Caco-2 (cell line): ENCODE measurements at regions not wholly inside any gene's neighbourhood (a gene's known extent, or its start where the extent isn't known, plus 50 kb on each side); places are given as distances from the start of the nearest gene placed in this dataset.
A peak's percentile ranks its signal among the peaks of the same experiment; 100 is the strongest.

ENCODE experiments used
- BruUV-seq: library from RNA; stranded (reverse); fragments of 400-500 nt; replicated peaks from 2 replicates; lab custom pipeline; 2021; lab: Mats Ljungman, UMichigan
- CTCF ChIA-PET: fragments of 300-600 bp; sonication (Branson Sonifier 250); formaldehyde crosslinking; loops from one replicate; lab custom pipeline; 2022; ENCODE audit warnings: antibody characterized with exemption; lab: Charles Lee
- POLR2A ChIA-PET: fragments of 300-600 bp; sonication (Branson Sonifier 250); formaldehyde crosslinking; loops from one replicate; lab custom pipeline; 2022; ENCODE audit warnings: antibody characterized with exemption; lab: Charles Lee
- DNase-seq, 2 experiments: peaks; one replicate each; pipeline versions ENCODE4 v3.0.0 to v3.0.0-alpha.2; 2020 to 2022
- H3K27me3 ChIP-seq: replicated peaks from 2 replicates; pipeline ENCODE4 v1.6.0; 2011; ENCODE audit warnings: low read length; ENCODE audit not compliant: control insufficient read depth, insufficient read depth
- H3K36me3 ChIP-seq: 2 replicates; pipeline ENCODE4 v1.5.1; 2011; ENCODE audit warnings: low read length; ENCODE audit not compliant: control insufficient read depth, insufficient read depth
- H3K4me1 ChIP-seq: fragments of 250-450 bp; sonication (Bioruptor Pico); 2 replicates; pipeline ENCODE4 v1.5.1; 2020; ENCODE audit warnings: mild to moderate bottlenecking
- H3K4me3 ChIP-seq: 2 replicates; pipeline ENCODE4 v1.5.1; 2011; ENCODE audit warnings: low read depth, mild to moderate bottlenecking, control low read depth, low read length
- H3K9me3 ChIP-seq: fragments of 250-450 bp; sonication (Bioruptor Pico); 2 replicates; pipeline ENCODE4 v1.5.1; 2020; ENCODE audit warnings: mild to moderate bottlenecking, moderate library complexity
- H3K27ac Mint-ChIP-seq: one replicate; pipeline ENCODE4 v1.8.0; 2022; ENCODE audit warnings: mixed read lengths; ENCODE audit not compliant: unreplicated experiment
- H3K27me3 Mint-ChIP-seq: one replicate; pipeline ENCODE4 v1.8.0; 2022; ENCODE audit warnings: mixed read lengths; ENCODE audit not compliant: insufficient read depth, unreplicated experiment
- H3K36me3 Mint-ChIP-seq: one replicate; pipeline ENCODE4 v1.8.0; 2022; ENCODE audit warnings: mild to moderate bottlenecking, mixed read lengths; ENCODE audit not compliant: insufficient read depth, unreplicated experiment
- H3K4me1 Mint-ChIP-seq: one replicate; pipeline ENCODE4 v1.8.0; 2022; ENCODE audit warnings: low read depth, mixed read lengths; ENCODE audit not compliant: unreplicated experiment
- H3K4me3 Mint-ChIP-seq: one replicate; pipeline ENCODE4 v1.8.0; 2022; ENCODE audit warnings: mild to moderate bottlenecking, moderate library complexity, mixed read lengths; ENCODE audit not compliant: unreplicated experiment
- H3K9me3 Mint-ChIP-seq: one replicate; pipeline ENCODE4 v1.8.0; 2022; ENCODE audit warnings: mixed read lengths; ENCODE audit not compliant: unreplicated experiment
- CTCF ChIP-seq, 2 experiments: fragments of 200-600 bp in 1 of 2; IDR thresholded peaks; 1 replicate in 1 of 2; 2 replicates in 1 of 2; pipeline versions ENCODE4 v1.5.1 to v1.8.0; 2011 to 2022; ENCODE audit warnings: antibody characterized with exemption in 1 of 2, control low read depth in 1 of 2, inconsistent platforms in 1 of 2, low read depth in 1 of 2, low read length in 1 of 2, mild to moderate bottlenecking in 1 of 2, moderate library complexity in 1 of 2; ENCODE audit not compliant: insufficient read depth in 1 of 2, severe bottlenecking in 1 of 2, unreplicated experiment in 1 of 2
- intact Hi-C: fragments of 100-400 bp; cut with micrococcal nuclease; formaldehyde crosslinking; loops from one replicate; pipeline ENCODE4 v1.10.0; 2022; ENCODE audit not compliant: unreplicated experiment

GRCh38 chr19:28245937-28246336, 967.0 kb downstream of the UQCRFS1 start:
- no peak for TF ChIP-seq CTCF (IDR thresholded peaks at IDR 0.05; ENCODE audit: insufficient read depth in 1 of 2, low read depth in 1 of 2, low read length in 1 of 2, severe bottlenecking in 1 of 2, unreplicated experiment in 1 of 2)
- H3K27ac Mint-ChIP-seq = no peak overlapping the region
- no peaks in the 10 kb centered on the region for H3K36me3 ChIP-seq
- no TSS peak for BruUV-seq
- intact Hi-C loops = loop anchor here (10.0 kb wide), 1 partner anchor 271 kb away; no protein-coding TSS in a partner anchor
- no peaks in the 10 kb centered on the region for H3K4me1 Mint-ChIP-seq
- H3K4me3 Mint-ChIP-seq = no peak overlapping the region
- no peak overlapping the region for H3K4me3 ChIP-seq
- no peaks in the 10 kb centered on the region for H3K27me3 ChIP-seq
- no peaks in the 10 kb centered on the region for H3K9me3 ChIP-seq
- DNase-seq = no peak
- ChIA-PET CTCF (no interaction called here), POLR2A (no interaction called here)
- H3K36me3 Mint-ChIP-seq = no peaks in the 10 kb centered on the region
- H3K4me1 ChIP-seq = no peaks in the 10 kb centered on the region
- H3K9me3 Mint-ChIP-seq = no peaks in the 10 kb centered on the region
- H3K27me3 Mint-ChIP-seq = no peaks in the 10 kb centered on the region

- DNase-seq = no peak
- intact Hi-C loops = loop anchor here (10.0 kb wide), 1 partner anchor 270 kb away; no protein-coding TSS in a partner anchor
- Mint-ChIP-seq H3K4me1 (no peaks in the 10 kb centered on the region), H3K27ac (no peak overlapping the region), H3K27me3 (no peaks in the 10 kb centered on the region), H3K4me3 (no peak overlapping the region), H3K36me3 (no peaks in the 10 kb centered on the region), H3K9me3 (no peaks in the 10 kb centered on the region)
- Histone ChIP-seq H3K4me3 (no peak overlapping the region), H3K27me3 (no peaks in the 10 kb centered on the region), H3K36me3 (no peaks in the 10 kb centered on the region), H3K9me3 (no peaks in the 10 kb centered on the region), H3K4me1 (no peaks in the 10 kb centered on the region)
- ChIA-PET POLR2A (no interaction called here), CTCF (no interaction called here)
- TF ChIP-seq CTCF (IDR thresholded peaks at IDR 0.05; ENCODE audit: insufficient read depth in 1 of 2, low read depth in 1 of 2, low read length in 1 of 2, severe bottlenecking in 1 of 2, unreplicated experiment in 1 of 2) = no peak
- no TSS peak for BruUV-seq
Measured at GRCh38 chr19:28244966-28245365, 968.0 kb downstream of the UQCRFS1 start.

- CTCF ChIA-PET = interaction anchor here (0.5 kb wide), 1 partner anchor 131 kb away, joined by 5 read pairs; no protein-coding TSS in a partner anchor
- no peak overlapping the region for H3K4me3 ChIP-seq
- no TSS peak for BruUV-seq
- H3K4me1 ChIP-seq = no peaks in the 10 kb centered on the region
- H3K36me3 ChIP-seq = no peaks in the 10 kb centered on the region
- H3K4me3 Mint-ChIP-seq = no peak overlapping the region
- no peaks in the 10 kb centered on the region for H3K9me3 Mint-ChIP-seq
- intact Hi-C loops = loop anchor here (10.0 kb wide), 1 partner anchor 268 kb away; no protein-coding TSS in a partner anchor
- H3K36me3 Mint-ChIP-seq = no peaks in the 10 kb centered on the region
- no peak overlapping the region for H3K27ac Mint-ChIP-seq
- peak in 1 of 2 experiments; percentile 25 for DNase-seq
- no peaks in the 10 kb centered on the region for H3K4me1 Mint-ChIP-seq
- H3K27me3 Mint-ChIP-seq = no peaks in the 10 kb centered on the region
- POLR2A ChIA-PET = no interaction called here
- no peaks in the 10 kb centered on the region for H3K27me3 ChIP-seq
- TF ChIP-seq CTCF (IDR thresholded peaks at IDR 0.05; ENCODE audit: insufficient read depth in 1 of 2, low read depth in 1 of 2, low read length in 1 of 2, severe bottlenecking in 1 of 2, unreplicated experiment in 1 of 2) = peak; percentile 27 to 45
- no peaks in the 10 kb centered on the region for H3K9me3 ChIP-seq
Measured at GRCh38 chr19:28242317-28242927, 970.5 kb downstream of the UQCRFS1 start.
